PFSK-1 (cell line): ENCODE measurements at regions not wholly inside any gene's neighbourhood (a gene's known extent, or its start where the extent isn't known, plus 50 kb on each side); places are given as distances from the start of the nearest gene placed in this dataset.

ENCODE experiments used
- POLR2AphosphoS5 ChIP-seq: IDR thresholded peaks from 2 replicates; pipeline ENCODE4 v1.6.1; 2012; ENCODE audit warnings: low read depth, mild to moderate bottlenecking, control low read depth, low read length, moderate library complexity
- TAF1 ChIP-seq: IDR thresholded peaks from 2 replicates; pipeline ENCODE4 v1.6.1; 2012; ENCODE audit warnings: low read length, control low read depth, borderline replicate concordance; ENCODE audit not compliant: insufficient read depth

DNA sequence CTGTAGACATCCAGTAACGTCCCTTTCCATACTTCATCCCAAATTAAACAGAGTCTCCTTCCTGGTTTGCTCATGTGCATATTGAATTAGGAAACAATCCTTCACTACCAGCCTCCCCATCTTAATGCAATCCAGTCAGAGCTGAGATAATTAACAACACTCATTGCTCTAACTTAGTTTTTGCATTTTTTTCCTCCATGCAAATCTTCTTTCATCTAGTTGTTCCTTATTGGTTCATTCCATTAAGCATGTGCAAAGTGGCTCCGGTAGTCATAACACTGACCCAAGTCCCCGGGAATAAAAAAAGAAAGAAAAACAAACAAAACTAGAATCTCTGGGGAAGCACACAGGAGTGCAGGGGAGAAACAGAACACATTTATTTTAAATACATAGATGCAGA lies 1176.1 kb downstream of the GATA3 start:
- TF ChIP-seq TAF1 (no peak), POLR2AphosphoS5 (no peak)
